BLaER1 treated with 17β-estradiol and CSF1 and Interleukin-3, amounts not matched to agents 10 nM and 100 nM (cell line): ENCODE measurements at regions not wholly inside any gene's neighbourhood (a gene's known extent, or its start where the extent isn't known, plus 50 kb on each side); places are given as distances from the start of the nearest gene placed in this dataset.
"Not testable (repeated sequence)": the region's sequence is repeated elsewhere in the genome, so short reads cannot be mapped to it uniquely, and the experiment has no call there.

ENCODE experiments used
- H3K27ac ChIP-seq, 11 experiments: shearing (Covaris generic); formaldehyde crosslinking; 2 replicates each; pipeline ENCODE4 v1.8.1; 2022
- H3K27me3 ChIP-seq, 11 experiments: shearing (Covaris generic); formaldehyde crosslinking; 2 replicates each; pipeline ENCODE4 v1.8.1; 2022
- H3K36me3 ChIP-seq, 11 experiments: shearing (Covaris generic); formaldehyde crosslinking; 2 replicates each; pipeline ENCODE4 v1.8.1; 2022
- H3K4me1 ChIP-seq, 10 experiments: shearing (Covaris generic); formaldehyde crosslinking; 2 replicates each; pipeline ENCODE4 v1.8.1; 2022
- H3K4me2 ChIP-seq, 11 experiments: shearing (Covaris generic); formaldehyde crosslinking; 2 replicates each; pipeline ENCODE4 v1.8.1; 2022
- H3K4me3 ChIP-seq, 10 experiments: shearing (Covaris generic); formaldehyde crosslinking; 2 replicates each; pipeline ENCODE4 v1.8.1; 2022
- H3K9ac ChIP-seq, 11 experiments: shearing (Covaris generic); formaldehyde crosslinking; 2 replicates each; pipeline ENCODE4 v1.8.1; 2022
- H3K9me3 ChIP-seq, 11 experiments: shearing (Covaris generic); formaldehyde crosslinking; replicated peaks in 1 of 11; 2 replicates each; pipeline ENCODE4 v1.8.1; 2022
- H4K20me1 ChIP-seq, 11 experiments: shearing (Covaris generic); formaldehyde crosslinking; 2 replicates each; pipeline ENCODE4 v1.8.1; 2022
- Cebpa-rat ChIP-seq, 11 experiments: shearing (Covaris generic); IDR thresholded peaks; 2 replicates each; pipeline ENCODE4 v1.8.1; 2022

DNA sequence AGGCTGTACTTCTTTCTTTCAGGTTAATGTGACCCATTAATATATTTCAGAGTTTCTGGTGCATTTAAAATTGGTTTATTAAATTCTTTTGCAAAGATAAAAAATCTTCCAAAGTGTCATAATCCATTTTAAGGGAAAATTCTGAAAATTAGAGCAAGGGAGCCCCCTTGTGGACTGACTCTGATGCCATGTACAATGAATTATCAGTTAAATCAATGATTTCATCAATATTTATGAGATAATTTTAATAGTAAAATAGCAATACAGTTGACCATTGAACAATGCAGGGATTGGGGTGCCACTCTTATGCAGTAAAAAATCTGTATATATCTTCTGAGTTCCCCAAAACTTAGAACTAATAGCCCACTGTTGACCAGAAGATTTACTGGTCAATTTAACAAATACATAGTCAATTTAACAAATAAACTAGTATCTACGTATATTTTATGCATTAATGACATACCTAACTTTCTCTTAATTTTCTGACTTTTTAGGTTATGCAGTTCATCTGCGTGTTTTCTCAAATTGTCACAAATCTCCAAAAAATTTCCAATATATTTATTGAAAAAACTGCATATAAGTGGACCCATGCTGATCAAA, 479.1 kb upstream of the MIR17HG start:
- H3K27me3 ChIP-seq: no peaks in the 10 kb centered on the region
- no peaks in the 10 kb centered on the region for H3K36me3 ChIP-seq
- no peak overlapping the region for H3K27ac ChIP-seq
- no peak overlapping the region for H3K4me3 ChIP-seq
- H3K4me2 ChIP-seq: no peak overlapping the region
- H4K20me1 ChIP-seq: no peaks in the 10 kb centered on the region
- no peak overlapping the region for H3K9ac ChIP-seq
- no peaks in the 10 kb centered on the region for H3K9me3 ChIP-seq
- no peak for TF ChIP-seq Cebpa-rat (IDR thresholded peaks at IDR 0.05)
- H3K4me1 ChIP-seq: peaks cover 0 to 15% (median 2%) of the 10 kb centered on the region in 10 experiments; a peak in 9 of 20 replicates

- no peaks in the 10 kb centered on the region for H3K9me3 ChIP-seq
- H3K27ac ChIP-seq: no peak overlapping the region
Measured at GRCh38 chr13:90869580-90869979, 477.9 kb upstream of the MIR17HG start.

GRCh38 chr13:90872491-90873025, 474.9 kb upstream of the MIR17HG start:
- H3K9ac ChIP-seq: no peak overlapping the region
- H3K9me3 ChIP-seq: no peaks in the 10 kb centered on the region
- H3K4me3 ChIP-seq: no peak overlapping the region
- no peak overlapping the region for H3K27ac ChIP-seq
- no peak for TF ChIP-seq Cebpa-rat (IDR thresholded peaks at IDR 0.05)
- H3K4me2 ChIP-seq: no peak overlapping the region
- H3K4me1 ChIP-seq: peaks cover 0 to 3% (median 0%) of the 10 kb centered on the region in 10 experiments; a peak in 7 of 20 replicates
- H4K20me1 ChIP-seq: no peaks in the 10 kb centered on the region
- no peaks in the 10 kb centered on the region for H3K27me3 ChIP-seq
- no peaks in the 10 kb centered on the region for H3K36me3 ChIP-seq

More at GRCh38 chr13:90869580-90869979, 477.9 kb upstream of the MIR17HG start:
- TF ChIP-seq Cebpa-rat (IDR thresholded peaks at IDR 0.05): no peak
- H3K36me3 ChIP-seq: no peaks in the 10 kb centered on the region
- no peak overlapping the region for H3K4me2 ChIP-seq
- peaks cover 0 to 15% (median 2%) of the 10 kb centered on the region in 10 experiments; a peak in 9 of 20 replicates for H3K4me1 ChIP-seq
- H3K9ac ChIP-seq: no peak overlapping the region
- no peaks in the 10 kb centered on the region for H3K27me3 ChIP-seq
- no peaks in the 10 kb centered on the region for H4K20me1 ChIP-seq
- no peak overlapping the region for H3K4me3 ChIP-seq

DNA sequence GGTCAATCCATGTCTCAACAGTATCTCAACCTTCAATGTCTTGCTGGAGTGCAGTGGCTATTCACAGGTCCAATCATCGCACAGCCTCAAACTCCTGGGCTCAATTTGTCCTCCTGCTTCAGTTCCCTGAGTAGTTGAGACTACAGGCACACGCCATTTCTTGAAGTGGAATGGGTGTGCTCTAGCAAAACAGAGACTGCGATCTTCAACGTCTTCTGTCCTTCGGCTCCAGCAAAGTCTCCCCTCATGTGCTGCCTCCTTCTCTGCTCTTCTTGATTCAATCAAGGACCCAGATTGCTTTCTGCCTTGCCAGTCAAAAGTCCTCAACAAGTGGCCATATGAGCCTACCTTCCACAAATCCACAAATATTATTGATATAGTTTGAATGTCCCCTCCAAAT, 466.7 kb upstream of the MIR17HG start:
- Histone ChIP-seq H3K4me3 (no peak overlapping the region), H3K9ac (no peak overlapping the region), H3K27ac (no peak overlapping the region), H3K9me3 (no peaks in the 10 kb centered on the region), H4K20me1 (no peaks in the 10 kb centered on the region), H3K36me3 (no peaks in the 10 kb centered on the region), H3K27me3 (no peaks in the 10 kb centered on the region), H3K4me2 (no peak overlapping the region), H3K4me1 (no peaks in the 10 kb centered on the region)
- TF ChIP-seq Cebpa-rat (IDR thresholded peaks at IDR 0.05): no peak

- Histone ChIP-seq H3K36me3 (no peaks in the 10 kb centered on the region), H3K27me3 (no peaks in the 10 kb centered on the region), H3K4me2 (no peak overlapping the region), H3K9me3 (no peaks in the 10 kb centered on the region), H3K9ac (no peak overlapping the region), H3K4me1 (no peaks in the 10 kb centered on the region), H3K27ac (no peak overlapping the region), H3K4me3 (no peak overlapping the region), H4K20me1 (no peaks in the 10 kb centered on the region)
- no peak for TF ChIP-seq Cebpa-rat (IDR thresholded peaks at IDR 0.05)
Measured at GRCh38 chr13:90882551-90882950, 464.9 kb upstream of the MIR17HG start.

GRCh38 chr13:90883592-90883991, 463.9 kb upstream of the MIR17HG start:
- H4K20me1 ChIP-seq: no peaks in the 10 kb centered on the region
- H3K4me3 ChIP-seq: no peak overlapping the region
- H3K9ac ChIP-seq: no peak overlapping the region
- no peak overlapping the region for H3K27ac ChIP-seq
- no peaks in the 10 kb centered on the region for H3K27me3 ChIP-seq
- no peaks in the 10 kb centered on the region for H3K9me3 ChIP-seq
- no peaks in the 10 kb centered on the region for H3K4me1 ChIP-seq
- no peak overlapping the region for H3K4me2 ChIP-seq
- no peaks in the 10 kb centered on the region for H3K36me3 ChIP-seq
- no peak for TF ChIP-seq Cebpa-rat (IDR thresholded peaks at IDR 0.05)

- Histone ChIP-seq H3K36me3 (no peaks in the 10 kb centered on the region), H4K20me1 (no peaks in the 10 kb centered on the region), H3K4me3 (no peak overlapping the region), H3K9ac (no peak overlapping the region), H3K27ac (no peak overlapping the region), H3K4me1 (no peaks in the 10 kb centered on the region), H3K27me3 (no peaks in the 10 kb centered on the region), H3K9me3 (no peaks in the 10 kb centered on the region), H3K4me2 (no peak overlapping the region)
- TF ChIP-seq Cebpa-rat (IDR thresholded peaks at IDR 0.05): no peak
Measured at GRCh38 chr13:90884066-90884465, 463.4 kb upstream of the MIR17HG start.

DNA sequence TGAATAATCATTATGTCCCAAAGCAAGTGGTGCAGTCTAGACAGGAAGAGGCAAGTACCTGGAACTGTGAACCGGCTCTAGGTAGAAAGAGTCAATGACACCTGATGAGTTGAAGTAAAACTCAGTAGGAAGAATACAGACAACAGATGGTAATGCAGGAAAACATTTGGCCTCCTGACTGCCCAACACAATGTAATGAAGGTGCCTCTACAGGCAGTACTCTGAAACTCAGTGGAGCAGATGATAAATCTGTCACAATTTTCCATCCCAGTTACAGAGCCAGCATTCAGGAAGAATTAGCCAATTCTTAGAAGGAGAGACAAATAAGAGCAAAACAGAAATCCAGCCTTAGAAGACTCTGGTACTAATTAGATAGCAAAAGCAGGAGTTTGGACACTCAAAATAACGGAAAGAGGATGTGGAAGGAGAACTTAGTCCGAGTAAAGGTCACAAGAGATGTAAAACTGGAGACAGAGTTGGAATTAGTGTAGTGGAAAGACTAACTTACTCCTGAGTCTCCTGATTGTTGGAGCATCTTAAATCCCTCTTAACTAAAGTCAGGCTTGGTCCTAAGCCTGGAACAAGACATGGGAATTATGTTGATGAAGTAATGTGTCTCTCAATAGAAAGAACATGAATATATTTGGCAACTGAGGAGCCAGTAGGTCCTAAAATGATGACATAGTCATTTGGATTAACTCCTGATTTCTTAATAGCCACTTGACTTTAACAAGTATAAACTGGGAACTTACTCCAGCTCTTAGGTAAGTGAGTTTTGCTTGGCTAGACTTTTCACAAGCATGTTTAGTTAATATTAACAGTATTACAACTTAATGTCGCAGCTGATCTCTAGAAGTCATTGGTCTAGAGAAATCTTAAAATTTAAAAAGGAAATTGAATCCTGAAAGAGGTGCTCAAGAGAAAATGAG, 457.3 kb upstream of the MIR17HG start:
- Histone ChIP-seq H3K9me3 (no peaks in the 10 kb centered on the region), H3K4me3 (no peak overlapping the region), H3K9ac (no peak overlapping the region), H3K4me2 (no peak overlapping the region), H3K4me1 (no peaks in the 10 kb centered on the region), H4K20me1 (no peaks in the 10 kb centered on the region), H3K36me3 (no peaks in the 10 kb centered on the region), H3K27me3 (no peaks in the 10 kb centered on the region), H3K27ac (no peak overlapping the region)
- TF ChIP-seq Cebpa-rat (IDR thresholded peaks at IDR 0.05): no peak

GRCh38 chr13:90891329-90891728, 456.2 kb upstream of the MIR17HG start:
- Histone ChIP-seq H3K27ac (no peak overlapping the region), H3K9ac (no peak overlapping the region), H3K9me3 (no peaks in the 10 kb centered on the region), H3K27me3 (no peaks in the 10 kb centered on the region), H3K4me2 (no peak overlapping the region), H3K36me3 (no peaks in the 10 kb centered on the region), H3K4me1 (no peaks in the 10 kb centered on the region), H3K4me3 (no peak overlapping the region), H4K20me1 (no peaks in the 10 kb centered on the region)
- TF ChIP-seq Cebpa-rat (IDR thresholded peaks at IDR 0.05): no peak

GRCh38 chr13:90893199-90893598, 454.3 kb upstream of the MIR17HG start:
- not testable (repeated sequence) for H3K4me1 ChIP-seq, H4K20me1 ChIP-seq, H3K4me2 ChIP-seq, H3K27ac ChIP-seq, H3K9me3 ChIP-seq, H3K9ac ChIP-seq, H3K36me3 ChIP-seq, H3K4me3 ChIP-seq, H3K27me3 ChIP-seq
